ENCODE measurements at regions not wholly inside any gene's neighbourhood (a gene's known extent, or its start where the extent isn't known, plus 50 kb on each side); places are given as distances from the start of the nearest gene placed in this dataset.

DNA sequence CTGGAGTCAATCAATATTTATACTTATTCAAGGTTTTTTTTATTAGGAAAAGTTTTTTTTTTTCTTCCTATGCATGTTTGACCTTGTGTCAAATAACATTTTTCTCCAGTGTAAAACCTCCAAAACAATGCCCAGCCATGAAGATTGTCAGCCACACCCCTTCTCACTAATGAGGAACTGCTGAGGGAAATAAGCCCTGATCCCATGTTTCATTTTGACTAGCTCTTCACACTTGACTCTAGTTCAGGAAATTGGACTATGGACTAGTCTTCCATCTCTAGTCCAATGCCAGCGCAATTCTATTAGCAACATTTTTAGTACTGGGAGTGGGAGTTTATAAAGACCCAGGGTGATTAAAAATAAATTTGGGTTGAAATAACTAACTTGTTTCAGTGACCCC lies 275.6 kb upstream of the CXCR4 start:
- TF ChIP-seq EP300 (IDR thresholded peaks at IDR 0.05) (no peak), POLR2A (IDR thresholded peaks at IDR 0.05) (no peak), POLR2AphosphoS5 (IDR thresholded peaks at IDR 0.05) (no peak)
- TF ChIP-seq, protein P1, sequence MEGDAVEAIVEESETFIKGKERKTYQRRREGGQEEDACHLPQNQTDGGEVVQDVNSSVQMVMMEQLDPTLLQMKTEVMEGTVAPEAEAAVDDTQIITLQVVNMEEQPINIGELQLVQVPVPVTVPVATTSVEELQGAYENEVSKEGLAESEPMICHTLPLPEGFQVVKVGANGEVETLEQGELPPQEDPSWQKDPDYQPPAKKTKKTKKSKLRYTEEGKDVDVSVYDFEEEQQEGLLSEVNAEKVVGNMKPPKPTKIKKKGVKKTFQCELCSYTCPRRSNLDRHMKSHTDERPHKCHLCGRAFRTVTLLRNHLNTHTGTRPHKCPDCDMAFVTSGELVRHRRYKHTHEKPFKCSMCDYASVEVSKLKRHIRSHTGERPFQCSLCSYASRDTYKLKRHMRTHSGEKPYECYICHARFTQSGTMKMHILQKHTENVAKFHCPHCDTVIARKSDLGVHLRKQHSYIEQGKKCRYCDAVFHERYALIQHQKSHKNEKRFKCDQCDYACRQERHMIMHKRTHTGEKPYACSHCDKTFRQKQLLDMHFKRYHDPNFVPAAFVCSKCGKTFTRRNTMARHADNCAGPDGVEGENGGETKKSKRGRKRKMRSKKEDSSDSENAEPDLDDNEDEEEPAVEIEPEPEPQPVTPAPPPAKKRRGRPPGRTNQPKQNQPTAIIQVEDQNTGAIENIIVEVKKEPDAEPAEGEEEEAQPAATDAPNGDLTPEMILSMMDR (IDR thresholded peaks at IDR 0.05): no peak
- Histone ChIP-seq H3K4me1 (no peaks in the 10 kb centered on the region), H3K4me3 (no peak overlapping the region), H3K36me3 (no peaks in the 10 kb centered on the region), H3K27ac (no peak overlapping the region), H3K9me3 (no peaks in the 10 kb centered on the region), H3K27me3 (no peaks in the 10 kb centered on the region)
- ATAC-seq: no peak
- WGBS, 2 donors (ENCODE audit: low coverage in 1 of 2): 91 to 100% methylated on average over 1 of the region's 1 CpG

DNA sequence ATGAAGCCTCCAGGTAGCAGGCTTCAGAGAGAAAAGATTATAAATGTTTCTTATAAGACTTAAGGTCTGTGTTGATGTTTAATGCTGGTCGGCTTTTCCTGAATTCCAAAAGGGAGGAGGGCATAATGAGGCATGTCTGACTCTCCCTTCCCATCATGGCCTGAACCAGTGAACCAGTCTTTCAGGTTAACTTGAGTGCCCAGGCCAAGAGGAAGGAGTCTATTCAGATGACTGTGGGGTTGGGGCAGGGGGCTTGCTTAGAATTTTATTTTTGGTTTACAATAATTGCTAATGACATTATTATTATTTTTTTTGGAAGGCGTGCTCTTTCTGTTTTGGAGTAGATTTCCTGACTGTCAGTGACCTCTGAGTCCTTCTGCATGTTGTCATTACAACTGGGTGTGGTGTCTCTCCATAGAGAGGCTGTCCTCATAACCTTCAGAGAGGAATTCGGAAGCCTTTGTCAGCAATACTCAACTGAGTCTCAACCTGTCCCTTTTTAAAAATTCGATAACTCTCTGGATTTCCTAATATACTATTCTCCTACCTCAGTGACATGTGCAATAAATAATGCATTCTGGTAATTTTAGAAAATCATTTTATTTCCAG lies 275.1 kb upstream of the CXCR4 start:
- no peaks in the 10 kb centered on the region for H3K4me1 ChIP-seq
- ATAC-seq: no peak
- no peaks in the 10 kb centered on the region for H3K27me3 ChIP-seq
- H3K9me3 ChIP-seq: no peaks in the 10 kb centered on the region
- TF ChIP-seq, protein P1 (IDR thresholded peaks at IDR 0.05): no peak
- TF ChIP-seq EP300 (IDR thresholded peaks at IDR 0.05) (no peak), POLR2A (IDR thresholded peaks at IDR 0.05) (no peak), POLR2AphosphoS5 (IDR thresholded peaks at IDR 0.05) (no peak)
- H3K27ac ChIP-seq: no peak overlapping the region
- H3K4me3 ChIP-seq: no peak overlapping the region
- WGBS, 2 donors (ENCODE audit: low coverage in 1 of 2): 59 to 81% methylated on average over 4 of the region's 4 CpGs
- H3K36me3 ChIP-seq: no peaks in the 10 kb centered on the region

DNA sequence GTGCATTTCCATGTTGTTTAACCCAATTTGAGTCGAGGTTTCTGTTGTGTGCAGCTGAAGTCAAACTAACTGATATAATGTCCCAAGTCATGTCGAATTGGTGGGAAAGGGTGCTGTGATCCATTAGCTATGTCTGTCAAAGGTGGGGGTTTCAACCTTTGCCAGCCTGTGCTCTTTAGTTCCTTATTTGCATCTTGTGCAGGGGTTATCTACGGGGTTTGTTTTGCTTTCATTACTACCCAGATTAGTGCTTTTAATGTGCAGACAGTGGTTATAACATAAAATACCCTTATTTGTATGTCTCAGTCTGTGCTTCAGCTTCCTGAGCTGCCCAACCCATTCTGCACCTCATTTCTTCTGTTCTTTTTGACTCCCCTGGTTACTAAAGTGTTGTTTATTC lies 271.9 kb upstream of the CXCR4 start:
- no peak overlapping the region for H3K27ac ChIP-seq
- no peaks in the 10 kb centered on the region for H3K4me1 ChIP-seq
- TF ChIP-seq, protein P1 (IDR thresholded peaks at IDR 0.05): no peak
- TF ChIP-seq EP300 (IDR thresholded peaks at IDR 0.05): no peak
- no peaks in the 10 kb centered on the region for H3K9me3 ChIP-seq
- no peaks in the 10 kb centered on the region for H3K36me3 ChIP-seq
- no peaks in the 10 kb centered on the region for H3K27me3 ChIP-seq
- no peak overlapping the region for H3K4me3 ChIP-seq
- WGBS, 2 donors (ENCODE audit: low coverage in 1 of 2): 51 to 64% methylated on average over 3 of the region's 3 CpGs
- ATAC-seq: no peak

DNA sequence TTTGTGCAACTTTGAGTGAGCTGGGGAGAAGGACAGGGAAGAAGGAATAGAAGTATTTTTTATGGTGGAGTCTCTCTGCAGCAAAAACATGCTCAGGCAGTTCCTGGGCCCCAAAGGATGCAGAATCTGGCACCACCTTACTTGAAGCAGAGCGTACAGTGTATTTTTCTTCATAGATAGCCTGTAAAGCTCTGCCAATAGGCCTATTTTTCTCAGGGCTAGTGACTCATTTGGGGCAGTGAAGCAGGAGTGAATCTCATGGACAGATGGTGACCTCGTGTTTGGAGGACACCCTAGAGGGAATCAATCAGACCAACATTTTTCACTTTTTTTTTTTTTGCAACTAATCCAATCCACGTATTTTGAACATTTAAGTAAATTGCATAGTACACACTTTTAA lies 268.1 kb upstream of the CXCR4 start:
- Histone ChIP-seq H3K4me1 (peaks cover 0 to 2% (median 0%) of the 10 kb centered on the region in 3 donors), H3K9me3 (no peaks in the 10 kb centered on the region), H3K27ac (no peak overlapping the region), H3K27me3 (no peaks in the 10 kb centered on the region), H3K36me3 (no peaks in the 10 kb centered on the region), H3K4me3 (no peak overlapping the region)
- WGBS, 2 donors (ENCODE audit: low coverage in 1 of 2): 18 to 63% methylated on average over 3 of the region's 3 CpGs
- peak; percentile 60 for ATAC-seq
- no peak for TF ChIP-seq EP300 (IDR thresholded peaks at IDR 0.05)
- TF ChIP-seq, protein P1 (IDR thresholded peaks at IDR 0.05): no peak

DNA sequence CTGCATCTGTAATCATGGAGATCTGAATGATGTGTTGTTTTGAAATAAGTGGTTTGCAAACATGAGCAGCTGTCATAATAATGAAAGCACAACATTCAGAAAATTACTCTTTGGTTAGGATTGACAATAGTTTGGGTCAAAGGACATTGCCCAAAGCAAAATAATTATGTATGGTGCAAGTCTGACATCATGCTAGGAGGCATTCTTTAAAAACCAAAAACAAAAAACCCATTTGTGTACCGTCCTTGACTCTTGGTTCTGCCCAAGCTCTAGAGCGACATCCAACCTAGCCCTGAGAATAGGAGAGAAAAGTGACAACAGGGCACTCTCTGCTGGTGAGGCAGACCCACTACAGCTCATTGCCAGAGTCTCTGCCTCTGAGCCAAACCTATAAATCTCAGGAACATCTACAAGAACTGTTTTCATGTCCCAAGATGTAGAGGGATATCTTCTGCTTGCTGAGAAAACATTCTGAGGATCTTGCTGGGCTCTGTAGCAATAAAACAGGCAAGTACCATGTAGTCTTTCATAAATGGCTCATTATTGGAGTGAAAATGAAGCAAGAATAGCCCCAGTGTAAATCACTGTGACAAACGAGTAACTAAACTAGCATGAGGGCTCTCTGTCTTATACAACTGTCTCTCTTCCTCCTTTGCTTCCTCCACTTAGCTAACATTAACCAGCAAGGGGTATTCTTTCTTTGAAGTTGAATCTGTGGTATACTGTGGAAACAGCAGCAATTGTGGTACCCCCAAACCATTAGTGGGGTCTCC lies 266.8 kb upstream of the CXCR4 start:
- H3K27ac ChIP-seq: no peak overlapping the region
- 27 to 40% methylated on average over 3 of the region's 3 CpGs for WGBS, 2 donors (ENCODE audit: low coverage in 1 of 2)
- no peaks in the 10 kb centered on the region for H3K36me3 ChIP-seq
- H3K4me3 ChIP-seq: no peak overlapping the region
- H3K9me3 ChIP-seq: no peaks in the 10 kb centered on the region
- H3K27me3 ChIP-seq: no peaks in the 10 kb centered on the region
- H3K4me1 ChIP-seq: peaks cover 0 to 2% (median 0%) of the 10 kb centered on the region in 3 donors
- TF ChIP-seq, protein P1 (IDR thresholded peaks at IDR 0.05): peak in 3 of 4 experiments; percentile 37 to 64 (median 51)
- TF ChIP-seq POLR2A (IDR thresholded peaks at IDR 0.05): no peak
- no peak for ATAC-seq

All from gastroesophageal sphincter (tissue), 4 donors.